Thoracic aorta (tissue), 2 donors: ENCODE measurements at regions not wholly inside any gene's neighbourhood (a gene's known extent, or its start where the extent isn't known, plus 50 kb on each side); places are given as distances from the start of the nearest gene placed in this dataset.

ENCODE experiments used
- ATAC-seq: fragments of 150-250 bp; one replicate; pipeline ENCODE4 v1.8.0; 2017; ENCODE audit warnings: low read depth; ENCODE audit not compliant: insufficient number of reproducible peaks, low FRiP score
- DNase-seq: peaks from one replicate; pipeline ENCODE4 v3.0.0-alpha.2; 2020; ENCODE audit warnings: low spot score
- H3K27ac ChIP-seq, 2 donors: fragments of 200-600 bp; sonication (generic); 1 replicate in 1 of 2; 2 replicates in 1 of 2; pipeline ENCODE4 v1.5.1; 2016; ENCODE audit warnings: mild to moderate bottlenecking in 2 of 2, moderate library complexity in 2 of 2
- H3K27me3 ChIP-seq: fragments of 200-600 bp; sonication (generic); replicated peaks from 2 replicates; pipeline ENCODE4 v1.6.0; 2016; ENCODE audit warnings: mild to moderate bottlenecking; ENCODE audit not compliant: insufficient read depth
- H3K36me3 ChIP-seq: fragments of 200-600 bp; sonication (generic); one replicate; pipeline ENCODE4 v1.5.1; 2016
- H3K4me1 ChIP-seq, 2 donors: fragments of 200-600 bp; sonication (generic); 1 replicate in 1 of 2; 2 replicates in 1 of 2; pipeline versions ENCODE4 v1.5.1 to v1.6.0; 2016; ENCODE audit warnings: low read depth in 2 of 2, mild to moderate bottlenecking in 1 of 2; ENCODE audit not compliant: control insufficient read depth in 1 of 2
- H3K4me3 ChIP-seq: fragments of 200-600 bp; sonication (generic); 2 replicates; pipeline ENCODE4 v1.5.1; 2016; ENCODE audit warnings: mild to moderate bottlenecking
- H3K9me3 ChIP-seq: fragments of 200-600 bp; sonication (generic); 2 replicates; pipeline ENCODE4 v1.5.1; 2016
- TF ChIP-seq, protein P1 (sequence below): fragments of 200-600 bp; sonication (generic); IDR thresholded peaks from one replicate; pipeline ENCODE4 v1.5.1; 2019; ENCODE audit warnings: antibody characterized with exemption

- no peak for ATAC-seq
- TF ChIP-seq, protein P1, sequence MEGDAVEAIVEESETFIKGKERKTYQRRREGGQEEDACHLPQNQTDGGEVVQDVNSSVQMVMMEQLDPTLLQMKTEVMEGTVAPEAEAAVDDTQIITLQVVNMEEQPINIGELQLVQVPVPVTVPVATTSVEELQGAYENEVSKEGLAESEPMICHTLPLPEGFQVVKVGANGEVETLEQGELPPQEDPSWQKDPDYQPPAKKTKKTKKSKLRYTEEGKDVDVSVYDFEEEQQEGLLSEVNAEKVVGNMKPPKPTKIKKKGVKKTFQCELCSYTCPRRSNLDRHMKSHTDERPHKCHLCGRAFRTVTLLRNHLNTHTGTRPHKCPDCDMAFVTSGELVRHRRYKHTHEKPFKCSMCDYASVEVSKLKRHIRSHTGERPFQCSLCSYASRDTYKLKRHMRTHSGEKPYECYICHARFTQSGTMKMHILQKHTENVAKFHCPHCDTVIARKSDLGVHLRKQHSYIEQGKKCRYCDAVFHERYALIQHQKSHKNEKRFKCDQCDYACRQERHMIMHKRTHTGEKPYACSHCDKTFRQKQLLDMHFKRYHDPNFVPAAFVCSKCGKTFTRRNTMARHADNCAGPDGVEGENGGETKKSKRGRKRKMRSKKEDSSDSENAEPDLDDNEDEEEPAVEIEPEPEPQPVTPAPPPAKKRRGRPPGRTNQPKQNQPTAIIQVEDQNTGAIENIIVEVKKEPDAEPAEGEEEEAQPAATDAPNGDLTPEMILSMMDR: no peak
- Histone ChIP-seq H3K27me3 (no peaks in the 10 kb centered on the region), H3K4me3 (no peak overlapping the region), H3K4me1 (peaks cover 0 to 13% of the 10 kb centered on the region in 2 donors), H3K36me3 (no peaks in the 10 kb centered on the region), H3K9me3 (no peaks in the 10 kb centered on the region), H3K27ac (no peak overlapping the region)
- no peak for DNase-seq
Observed at GRCh38 chr5:168165977-168166376, 125.5 kb upstream of the WWC1 start.

- no peak for DNase-seq
- TF ChIP-seq, protein P1: no peak
- Histone ChIP-seq H3K9me3 (no peaks in the 10 kb centered on the region), H3K27me3 (no peaks in the 10 kb centered on the region), H3K27ac (no peak overlapping the region), H3K36me3 (no peaks in the 10 kb centered on the region), H3K4me1 (peaks cover 0 to 21% of the 10 kb centered on the region in 2 donors), H3K4me3 (no peak overlapping the region)
- ATAC-seq: no peak
Observed at GRCh38 chr5:168167338-168167737, 124.1 kb upstream of the WWC1 start.

GRCh38 chr5:168168978-168169698, 122.3 kb upstream of the WWC1 start:
- ATAC-seq (no peak), DNase-seq (no peak)
- Histone ChIP-seq H3K27me3 (no peaks in the 10 kb centered on the region), H3K36me3 (no peaks in the 10 kb centered on the region), H3K9me3 (no peaks in the 10 kb centered on the region), H3K4me1 (peaks cover 0 to 27% of the 10 kb centered on the region in 2 donors), H3K4me3 (no peak overlapping the region), H3K27ac (no peak overlapping the region)
- TF ChIP-seq, protein P1: no peak

- no peak overlapping the region for H3K4me3 ChIP-seq
- no peaks in the 10 kb centered on the region for H3K36me3 ChIP-seq
- H3K4me1 ChIP-seq: peaks cover 0 to 27% of the 10 kb centered on the region in 2 donors
- no peaks in the 10 kb centered on the region for H3K9me3 ChIP-seq
- ATAC-seq (no peak), DNase-seq (no peak)
- H3K27ac ChIP-seq: no peak overlapping the region
- TF ChIP-seq, protein P1: no peak
- H3K27me3 ChIP-seq: no peaks in the 10 kb centered on the region
Observed at GRCh38 chr5:168169791-168170190, 121.7 kb upstream of the WWC1 start.

- Histone ChIP-seq H3K9me3 (no peaks in the 10 kb centered on the region), H3K36me3 (no peaks in the 10 kb centered on the region), H3K4me3 (peak overlapping the region; percentile 32), H3K27ac (peak overlapping the region; percentile 5 to 57), H3K4me1 (peaks cover 0 to 27% of the 10 kb centered on the region in 2 donors), H3K27me3 (no peaks in the 10 kb centered on the region)
- DNase-seq: no peak
- TF ChIP-seq, protein P1: no peak
- no peak for ATAC-seq
Observed at GRCh38 chr5:168171901-168172759, 119.3 kb upstream of the WWC1 start.
